Neural crest cell (in vitro differentiated cells): ENCODE measurements at regions not wholly inside any gene's neighbourhood (a gene's known extent, or its start where the extent isn't known, plus 50 kb on each side); places are given as distances from the start of the nearest gene placed in this dataset.
A peak's percentile ranks its signal among the peaks of the same experiment; 100 is the strongest.

Experiments used
- DNase-seq: peaks from one replicate; pipeline ENCODE4 v3.0.0; 2021; ENCODE audit warnings: low read depth, mixed read lengths, low spot score
- H3K27ac Mint-ChIP-seq: one replicate; pipeline ENCODE4 v1.8.0; 2021; ENCODE audit warnings: mild to moderate bottlenecking, mixed read lengths; ENCODE audit not compliant: unreplicated experiment
- H3K27me3 Mint-ChIP-seq: 2 replicates; pipeline ENCODE4 v1.8.0; 2021; ENCODE audit warnings: low read depth, mild to moderate bottlenecking, mixed read lengths
- H3K36me3 Mint-ChIP-seq: 2 replicates; pipeline ENCODE4 v1.8.0; 2021; ENCODE audit warnings: low read depth, mild to moderate bottlenecking, mixed read lengths
- H3K4me1 Mint-ChIP-seq: 2 replicates; pipeline ENCODE4 v1.8.0; 2021; ENCODE audit warnings: mixed read lengths
- H3K4me3 Mint-ChIP-seq: one replicate; pipeline ENCODE4 v1.8.0; 2021; ENCODE audit warnings: mild to moderate bottlenecking, mixed read lengths
- H3K9me3 Mint-ChIP-seq: 2 replicates; pipeline ENCODE4 v1.8.0; 2021; ENCODE audit warnings: mixed read lengths
- CTCF ChIP-seq: fragments of 200-600 bp; sonication (generic); conservative IDR thresholded peaks from 2 replicates; pipeline ENCODE4 v1.5.0; 2021; ENCODE audit warnings: antibody characterized with exemption, mild to moderate bottlenecking

DNA sequence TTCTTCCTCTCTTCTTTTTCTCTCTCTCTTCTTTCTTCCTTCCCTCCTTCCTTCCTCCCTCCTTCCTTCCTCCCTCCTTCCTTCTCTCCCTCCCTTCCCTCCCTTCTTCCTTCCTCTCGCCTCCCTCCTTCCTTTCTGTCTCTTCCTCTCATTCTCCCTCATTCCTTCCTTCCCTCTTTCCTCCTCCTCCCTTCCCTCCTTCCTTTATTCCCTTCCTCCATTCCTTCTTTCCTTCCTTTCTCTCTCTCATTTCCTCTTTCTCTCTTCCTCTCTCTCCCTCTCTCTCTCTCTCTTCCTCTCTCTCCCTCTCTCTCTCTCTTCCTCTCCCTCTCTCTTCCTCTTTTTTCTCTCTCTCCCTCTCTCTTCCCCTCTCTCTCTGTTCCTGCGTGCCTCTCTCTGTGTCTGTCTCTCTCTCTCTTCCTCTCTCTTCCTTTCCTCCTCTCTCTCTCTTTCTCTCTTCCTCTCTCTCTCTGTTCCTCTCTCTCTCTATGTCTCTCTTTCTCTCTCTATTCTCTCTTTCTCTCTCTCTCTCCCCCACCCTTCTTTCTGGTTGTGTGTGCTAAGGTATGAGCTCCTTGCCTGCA, 80.1 kb upstream of the PFKP start:
- peaks cover 16% of the 10 kb centered on the region for H3K4me1 Mint-ChIP-seq
- TF ChIP-seq CTCF = no peak
- no peaks in the 10 kb centered on the region for H3K36me3 Mint-ChIP-seq
- peaks cover 3% of the 10 kb centered on the region for H3K9me3 Mint-ChIP-seq
- H3K4me3 Mint-ChIP-seq = no peak overlapping the region
- peaks cover 7% of the 10 kb centered on the region for H3K27me3 Mint-ChIP-seq
- no peak overlapping the region for H3K27ac Mint-ChIP-seq
- DNase-seq = no peak

DNA sequence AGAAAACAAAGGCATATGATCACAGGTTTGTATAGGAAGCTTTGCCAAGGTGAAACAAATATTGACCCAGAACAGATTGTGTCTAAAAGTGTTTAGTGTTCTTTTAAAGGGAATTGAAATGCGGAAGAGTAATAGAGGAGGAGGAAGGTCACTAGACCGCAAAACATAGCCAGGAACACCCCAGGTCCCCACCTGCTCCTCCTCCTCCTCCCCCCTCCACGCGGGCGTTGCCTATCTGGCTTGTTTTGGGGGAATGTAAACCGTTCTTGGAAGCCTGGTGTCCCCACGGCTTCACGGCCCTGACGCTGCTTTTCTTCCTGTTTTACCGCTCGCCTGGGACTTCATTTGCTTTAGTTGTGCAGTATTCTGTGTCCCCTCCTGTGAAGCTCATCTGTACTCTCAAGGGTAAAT, 81.0 kb upstream of the PFKP start:
- Mint-ChIP-seq H3K36me3 (no peaks in the 10 kb centered on the region), H3K4me1 (peaks cover 12% of the 10 kb centered on the region), H3K9me3 (peaks cover 3% of the 10 kb centered on the region), H3K4me3 (no peak overlapping the region), H3K27me3 (peaks cover 7% of the 10 kb centered on the region), H3K27ac (peak overlapping the region; percentile 40)
- TF ChIP-seq CTCF = no peak
- no peak for DNase-seq

DNA sequence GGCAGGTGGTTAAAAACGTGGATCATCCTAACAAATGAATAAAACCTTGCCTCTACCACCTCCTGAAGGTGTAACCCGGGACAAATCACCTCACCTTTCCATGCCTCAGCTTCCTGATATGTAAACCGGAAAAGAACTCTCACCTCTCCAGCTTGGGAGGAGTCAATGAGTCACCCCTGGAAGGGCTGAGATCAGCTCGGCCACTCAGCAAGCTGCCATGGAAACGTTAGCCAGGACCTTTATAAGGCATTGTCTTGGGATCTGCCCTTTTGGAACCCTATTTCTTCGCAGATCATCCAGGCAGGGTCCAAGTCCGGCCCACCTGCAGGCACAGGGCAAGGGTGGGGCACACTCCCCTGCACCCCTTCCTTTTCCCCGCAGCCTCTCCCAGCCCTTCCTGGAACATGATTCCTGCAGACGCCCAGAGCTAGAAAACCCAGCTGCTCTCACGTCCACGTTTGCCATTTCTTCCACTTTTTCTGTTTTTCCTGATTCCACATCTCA, 81.6 kb upstream of the PFKP start:
- Mint-ChIP-seq H3K4me1 (peaks cover 10% of the 10 kb centered on the region), H3K27me3 (peaks cover 7% of the 10 kb centered on the region), H3K9me3 (peaks cover 3% of the 10 kb centered on the region), H3K4me3 (no peak overlapping the region), H3K36me3 (no peaks in the 10 kb centered on the region), H3K27ac (no peak overlapping the region)
- no peak for TF ChIP-seq CTCF
- no peak for DNase-seq

- no peak for DNase-seq
- Mint-ChIP-seq H3K9me3 (peaks cover 3% of the 10 kb centered on the region), H3K27ac (no peak overlapping the region), H3K36me3 (no peaks in the 10 kb centered on the region), H3K27me3 (peaks cover 7% of the 10 kb centered on the region), H3K4me1 (peaks cover 10% of the 10 kb centered on the region), H3K4me3 (no peak overlapping the region)
- TF ChIP-seq CTCF = no peak
These were observed 82.7 kb upstream of the PFKP start for GRCh38 chr10:2984682-2985081.

DNA sequence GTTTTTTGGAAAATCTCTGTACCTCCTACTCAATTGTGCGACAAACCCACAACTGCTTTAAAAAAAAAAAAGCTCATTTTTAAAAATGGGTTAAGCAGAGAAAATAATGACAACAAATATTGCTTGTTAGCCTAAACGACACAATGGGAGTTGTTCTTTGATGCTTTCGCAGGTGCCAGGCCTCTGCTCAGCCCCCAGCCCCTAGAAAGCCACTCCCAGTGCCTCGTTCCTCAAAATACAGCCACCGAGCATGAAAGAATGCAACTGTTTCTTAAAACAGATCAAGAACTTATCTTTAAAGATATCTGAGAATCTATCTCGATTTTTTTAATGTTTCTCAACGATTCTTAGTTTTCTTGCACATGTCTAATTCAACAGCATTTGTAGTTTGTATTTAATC, 85.2 kb upstream of the PFKP start:
- DNase-seq = no peak
- H3K4me1 Mint-ChIP-seq = peaks cover 14% of the 10 kb centered on the region
- H3K36me3 Mint-ChIP-seq = no peaks in the 10 kb centered on the region
- TF ChIP-seq CTCF = no peak
- no peaks in the 10 kb centered on the region for H3K27me3 Mint-ChIP-seq
- H3K4me3 Mint-ChIP-seq = no peak overlapping the region
- no peak overlapping the region for H3K27ac Mint-ChIP-seq
- H3K9me3 Mint-ChIP-seq = no peaks in the 10 kb centered on the region
